NCI-H1048 (cell line): ENCODE measurements at regions not wholly inside any gene's neighbourhood (a gene's known extent, or its start where the extent isn't known, plus 50 kb on each side); places are given as distances from the start of the nearest gene placed in this dataset.

Experiments
- DNase-seq: peaks from one replicate; lab custom pipeline; 2025; lab: John Stamatoyannopoulos, UW

- no peak for DNase-seq
Measured at GRCh38 chr6:163836876-163837690, 422.6 kb downstream of the QKI start.

GRCh38 chr6:163835439-163836171 lies 421.1 kb downstream of the QKI start:
- no peak for DNase-seq

DNA sequence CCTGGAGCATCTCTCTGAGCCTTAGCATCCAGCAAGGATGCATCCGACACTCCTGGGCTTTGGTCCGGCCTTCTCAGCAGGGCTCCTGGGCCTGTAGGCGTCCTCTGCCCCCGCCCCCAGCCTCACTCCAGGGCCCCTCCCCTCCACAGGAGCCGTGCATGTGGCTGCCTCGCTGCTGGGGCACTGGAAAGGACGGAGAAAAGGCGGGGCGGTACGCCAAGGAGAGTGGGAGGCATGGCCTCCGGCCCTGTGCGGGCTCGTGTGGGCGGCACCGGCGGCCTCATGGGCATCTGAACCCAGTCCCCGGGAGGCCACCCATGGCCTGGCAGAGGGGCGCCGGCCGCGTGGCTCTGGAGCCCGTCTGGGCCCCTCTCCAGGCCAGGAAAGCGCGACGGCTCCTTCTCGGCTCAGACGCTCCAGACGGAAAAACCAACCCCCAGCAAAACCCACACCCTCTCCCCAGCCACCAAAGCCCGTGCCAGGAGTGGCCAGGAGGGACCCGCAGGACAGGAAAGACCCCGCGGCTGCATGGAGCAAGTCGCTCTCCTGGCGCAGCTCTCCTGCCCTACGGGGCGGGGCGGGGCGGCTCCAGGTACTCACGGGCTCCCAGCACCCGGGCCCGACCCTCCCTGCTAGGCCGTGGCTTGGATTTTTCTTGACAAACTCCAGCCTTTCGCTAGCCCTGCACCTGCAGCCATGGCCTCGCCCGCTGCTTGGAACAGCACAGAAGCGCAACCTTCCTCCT lies 419.9 kb downstream of the QKI start:
- DNase-seq: no peak

- no peak for DNase-seq
Measured at GRCh38 chr6:163831736-163832135, 417.2 kb downstream of the QKI start.

- no peak for DNase-seq
Measured at GRCh38 chr6:163830641-163831040, 416.1 kb downstream of the QKI start.

- DNase-seq: no peak
Measured at GRCh38 chr6:163828038-163828795, 413.7 kb downstream of the QKI start.

GRCh38 chr6:163827143-163827542 lies 412.6 kb downstream of the QKI start:
- no peak for DNase-seq

- DNase-seq: no peak
Measured at GRCh38 chr6:163826629-163827028, 412.1 kb downstream of the QKI start.

DNA sequence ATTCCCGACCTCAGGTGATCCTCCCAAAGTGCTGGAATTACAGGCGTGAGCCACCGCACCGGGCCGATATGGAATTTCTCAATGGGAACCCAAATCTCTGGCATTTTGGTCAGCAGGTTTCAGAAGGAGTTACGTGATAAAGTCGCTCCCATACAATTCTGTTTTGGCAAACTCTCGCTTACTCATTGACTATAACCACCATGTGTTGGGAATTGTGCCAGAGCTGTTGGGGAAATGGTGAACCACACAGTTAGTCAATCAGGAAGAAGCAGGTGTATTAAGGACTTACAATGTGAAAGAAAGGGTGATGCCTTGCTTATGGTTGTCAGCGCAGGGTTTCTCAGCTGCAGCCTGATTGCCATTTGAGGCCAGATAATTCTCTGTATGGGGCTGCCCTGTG lies 410.5 kb downstream of the QKI start:
- no peak for DNase-seq

- DNase-seq: no peak
Measured at GRCh38 chr6:163823577-163823976, 409.1 kb downstream of the QKI start.

DNA sequence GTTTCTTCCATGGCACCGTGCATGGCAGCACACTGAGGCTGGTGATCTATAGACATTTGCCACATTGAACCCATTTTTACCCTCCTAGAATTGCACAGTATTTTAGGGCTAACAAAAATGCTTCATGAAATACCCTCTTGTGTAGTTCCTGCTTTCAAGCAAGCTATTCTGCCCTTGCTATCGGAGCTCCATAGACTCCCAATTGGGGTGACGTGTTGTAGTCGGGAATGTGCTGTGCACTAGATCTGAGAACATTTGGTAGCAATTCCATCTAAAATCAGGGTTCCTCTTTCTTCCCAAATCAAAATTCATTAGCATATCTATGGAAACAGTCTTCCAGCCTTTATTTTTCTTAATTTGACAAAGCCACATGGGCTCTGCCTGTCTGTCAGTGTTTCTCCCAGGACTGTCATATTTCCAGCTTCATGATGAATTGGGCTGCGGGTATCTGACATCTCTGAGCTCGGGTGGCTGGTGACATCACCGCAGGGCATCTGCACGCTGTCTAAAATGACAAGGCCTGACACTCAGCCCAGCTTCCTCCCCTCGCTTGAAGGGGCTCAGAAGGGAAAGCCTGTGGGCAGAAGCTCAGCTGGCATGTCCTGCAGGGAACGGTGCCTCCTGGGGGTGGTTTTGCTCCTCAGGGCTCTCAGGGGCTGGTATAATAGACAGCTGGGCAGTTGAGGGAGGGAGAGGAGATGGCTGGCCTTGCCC lies 406.4 kb downstream of the QKI start:
- DNase-seq: no peak

GRCh38 chr6:163820171-163820570 lies 405.7 kb downstream of the QKI start:
- DNase-seq: no peak

GRCh38 chr6:163818719-163819118 lies 404.2 kb downstream of the QKI start:
- no peak for DNase-seq

DNA sequence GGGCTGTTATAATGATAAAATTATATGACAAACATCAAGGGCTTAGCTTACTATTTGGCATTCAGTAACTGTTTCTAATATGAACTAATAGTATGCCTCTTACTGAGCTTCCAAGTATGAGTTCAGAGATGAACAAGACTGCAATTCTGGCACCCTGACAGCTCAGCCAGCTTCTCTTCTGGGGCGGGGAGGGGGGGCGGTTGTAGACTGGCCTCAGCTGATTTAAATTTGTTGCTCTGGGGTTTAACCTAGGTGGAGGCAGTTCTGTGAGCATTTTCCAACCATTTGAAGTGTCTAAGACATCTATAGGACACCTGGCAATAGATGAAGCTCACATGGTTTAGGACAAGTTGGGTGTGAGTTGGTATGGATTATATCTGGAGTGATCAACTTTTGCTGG lies 401.9 kb downstream of the QKI start:
- no peak for DNase-seq

GRCh38 chr6:163815796-163816195 lies 401.3 kb downstream of the QKI start:
- no peak for DNase-seq

- no peak for DNase-seq
Measured at GRCh38 chr6:163814494-163815364, 400.2 kb downstream of the QKI start.

DNA sequence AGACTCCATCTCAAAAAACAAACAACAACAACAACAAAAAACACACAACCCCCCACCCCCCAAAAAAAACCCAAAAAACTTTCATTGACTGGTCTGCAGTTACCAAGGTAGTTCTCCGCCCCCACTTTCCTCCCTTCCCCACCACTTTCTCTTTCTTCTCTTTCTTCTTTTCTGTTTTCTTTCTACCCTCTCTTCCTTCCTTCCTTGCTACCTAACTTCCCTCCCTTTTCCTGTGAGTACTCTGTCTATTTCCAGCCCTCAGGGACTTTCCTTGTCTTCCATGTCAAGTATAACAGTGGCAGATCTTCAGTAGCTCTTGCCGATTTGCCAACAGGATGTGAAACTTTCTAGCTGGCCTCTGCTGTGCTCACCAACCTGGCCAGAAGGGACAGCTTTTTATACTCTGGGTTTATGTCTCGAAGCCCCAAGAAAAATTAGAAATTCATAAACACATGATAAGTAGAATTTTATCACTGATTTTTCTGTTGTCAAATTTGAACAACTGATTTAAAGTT lies 399.5 kb downstream of the QKI start:
- no peak for DNase-seq

- DNase-seq: no peak
Measured at GRCh38 chr6:163811317-163811716, 396.8 kb downstream of the QKI start.

DNA sequence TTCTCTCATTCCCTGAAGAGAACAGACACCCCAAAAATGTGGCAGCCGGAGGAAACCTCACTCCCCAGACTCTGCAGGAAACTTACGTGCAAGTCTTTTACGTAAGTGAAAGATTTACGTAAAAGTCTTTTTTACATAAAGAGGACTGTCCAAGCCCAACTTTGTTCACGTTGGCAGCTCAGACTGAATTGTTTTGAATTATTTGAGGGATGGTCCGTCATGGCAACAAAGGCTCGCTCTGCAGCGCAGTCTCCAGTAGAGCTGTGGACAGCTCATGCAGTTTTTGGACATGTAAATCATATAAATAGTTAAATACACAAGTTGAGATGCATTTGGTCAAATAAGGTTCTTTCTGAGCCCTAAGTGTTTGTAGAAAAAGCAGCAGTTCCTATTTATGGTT lies 394.8 kb downstream of the QKI start:
- DNase-seq: no peak

GRCh38 chr6:163808871-163809270 lies 394.4 kb downstream of the QKI start:
- no peak for DNase-seq
